ENCODE measurements at regions not wholly inside any gene's neighbourhood (a gene's known extent, or its start where the extent isn't known, plus 50 kb on each side); places are given as distances from the start of the nearest gene placed in this dataset.
"Not testable (repeated sequence)": the region's sequence is repeated elsewhere in the genome, so short reads cannot be mapped to it uniquely, and the experiment has no call there.

GRCh38 chr7:64433590-64433989, 119.8 kb downstream of the ZNF736 start:
- Histone ChIP-seq H3K4me1 (no peaks in the 10 kb centered on the region), H3K9me3 (peaks cover 3% of the 10 kb centered on the region; the same call in 1 of the 2 replicates), H3K4me3 (ENCODE audit: low read depth, low read length) (no peak overlapping the region), H3K27me3 (replicated peaks; ENCODE audit: control insufficient read depth, insufficient read depth, low read length) (no peaks in the 10 kb centered on the region), H3K36me3 (ENCODE audit: control insufficient read depth, insufficient read depth, low read length) (no peaks in the 10 kb centered on the region)
- peaks cover 5% of the 10 kb centered on the region for H3K36me3 Mint-ChIP-seq (ENCODE audit: insufficient read depth, unreplicated experiment)
- no peak overlapping the region for H3K27ac Mint-ChIP-seq (ENCODE audit: unreplicated experiment)
- H3K4me3 Mint-ChIP-seq (ENCODE audit: unreplicated experiment) = no peak overlapping the region
- ChIA-PET CTCF (no interaction called here), POLR2A (no interaction called here)
- no peak for TF ChIP-seq CTCF (IDR thresholded peaks at IDR 0.05; ENCODE audit: insufficient read depth in 1 of 2, low read depth in 1 of 2, low read length in 1 of 2, severe bottlenecking in 1 of 2, unreplicated experiment in 1 of 2)
- no TSS peak for BruUV-seq (replicated peaks)
- DNase-seq = no peak
- peaks cover 24% of the 10 kb centered on the region for H3K9me3 Mint-ChIP-seq (ENCODE audit: unreplicated experiment)
- no peaks in the 10 kb centered on the region for H3K4me1 Mint-ChIP-seq (ENCODE audit: low read depth, unreplicated experiment)
- intact Hi-C loops (cut with micrococcal nuclease; ENCODE audit: unreplicated experiment) = no loop called here
- no peaks in the 10 kb centered on the region for H3K27me3 Mint-ChIP-seq (ENCODE audit: insufficient read depth, unreplicated experiment)

- no peaks in the 10 kb centered on the region for H3K9me3 ChIP-seq
- DNase-seq = no peak
- peaks cover 24% of the 10 kb centered on the region for H3K9me3 Mint-ChIP-seq (ENCODE audit: unreplicated experiment)
- H3K27ac Mint-ChIP-seq (ENCODE audit: unreplicated experiment) = no peak overlapping the region
- no peaks in the 10 kb centered on the region for H3K36me3 ChIP-seq (ENCODE audit: control insufficient read depth, insufficient read depth, low read length)
- peaks cover 5% of the 10 kb centered on the region for H3K36me3 Mint-ChIP-seq (ENCODE audit: insufficient read depth, unreplicated experiment)
- intact Hi-C loops (cut with micrococcal nuclease; ENCODE audit: unreplicated experiment) = no loop called here
- CTCF ChIA-PET = no interaction called here
- no peak overlapping the region for H3K4me3 Mint-ChIP-seq (ENCODE audit: unreplicated experiment)
- no peak for TF ChIP-seq CTCF (IDR thresholded peaks at IDR 0.05; ENCODE audit: insufficient read depth in 1 of 2, low read depth in 1 of 2, low read length in 1 of 2, severe bottlenecking in 1 of 2, unreplicated experiment in 1 of 2)
- no peak overlapping the region for H3K4me3 ChIP-seq (ENCODE audit: low read depth, low read length)
- no peaks in the 10 kb centered on the region for H3K27me3 ChIP-seq (replicated peaks; ENCODE audit: control insufficient read depth, insufficient read depth, low read length)
- POLR2A ChIA-PET = no interaction called here
- H3K27me3 Mint-ChIP-seq (ENCODE audit: insufficient read depth, unreplicated experiment) = no peaks in the 10 kb centered on the region
- BruUV-seq (replicated peaks) = no TSS peak
- no peaks in the 10 kb centered on the region for H3K4me1 Mint-ChIP-seq (ENCODE audit: low read depth, unreplicated experiment)
- H3K4me1 ChIP-seq = no peaks in the 10 kb centered on the region
Measured at GRCh38 chr7:64431838-64432237, 118.1 kb downstream of the ZNF736 start.

- POLR2A ChIA-PET = no interaction called here
- Histone ChIP-seq H3K4me3 (ENCODE audit: low read depth, low read length) (no peak overlapping the region), H3K9me3 (peaks cover 6% of the 10 kb centered on the region), H3K4me1 (peaks cover 11% of the 10 kb centered on the region; the same call in 1 of the 2 replicates), H3K27me3 (replicated peaks; ENCODE audit: control insufficient read depth, insufficient read depth, low read length) (no peaks in the 10 kb centered on the region), H3K36me3 (ENCODE audit: control insufficient read depth, insufficient read depth, low read length) (no peaks in the 10 kb centered on the region)
- no peak overlapping the region for H3K4me3 Mint-ChIP-seq (ENCODE audit: unreplicated experiment)
- no peak for TF ChIP-seq CTCF (IDR thresholded peaks at IDR 0.05; ENCODE audit: insufficient read depth in 1 of 2, low read depth in 1 of 2, low read length in 1 of 2, severe bottlenecking in 1 of 2, unreplicated experiment in 1 of 2)
- CTCF ChIA-PET = no interaction called here
- DNase-seq = no peak
- no peak overlapping the region for H3K27ac Mint-ChIP-seq (ENCODE audit: unreplicated experiment)
- H3K9me3 Mint-ChIP-seq (ENCODE audit: unreplicated experiment) = peaks cover 19% of the 10 kb centered on the region
- peaks cover 5% of the 10 kb centered on the region for H3K36me3 Mint-ChIP-seq (ENCODE audit: insufficient read depth, unreplicated experiment)
- no TSS peak for BruUV-seq (replicated peaks)
- H3K4me1 Mint-ChIP-seq (ENCODE audit: low read depth, unreplicated experiment) = peaks cover 7% of the 10 kb centered on the region
- no peaks in the 10 kb centered on the region for H3K27me3 Mint-ChIP-seq (ENCODE audit: insufficient read depth, unreplicated experiment)
- intact Hi-C loops (cut with micrococcal nuclease; ENCODE audit: unreplicated experiment) = loop anchor here (5.0 kb wide), 1 partner anchor 133 kb away; the partner anchor contains the start of gene ZNF680
Measured at GRCh38 chr7:64429232-64429631, 115.5 kb downstream of the ZNF736 start.

GRCh38 chr7:64425436-64425835, 111.7 kb downstream of the ZNF736 start:
- not testable (repeated sequence) for H3K27ac Mint-ChIP-seq (ENCODE audit: unreplicated experiment); H3K4me1 Mint-ChIP-seq (ENCODE audit: low read depth, unreplicated experiment)
- peaks cover 10% of the 10 kb centered on the region for H3K9me3 Mint-ChIP-seq (ENCODE audit: unreplicated experiment)

More at GRCh38 chr7:64425436-64425835, 111.7 kb downstream of the ZNF736 start:
- intact Hi-C loops (cut with micrococcal nuclease; ENCODE audit: unreplicated experiment) = loop anchor here (5.0 kb wide), 1 partner anchor 137 kb away; the partner anchor contains the start of gene ZNF680
- POLR2A ChIA-PET; H3K4me3 Mint-ChIP-seq (ENCODE audit: unreplicated experiment); H3K4me3 ChIP-seq (ENCODE audit: low read depth, low read length); H3K36me3 Mint-ChIP-seq (ENCODE audit: insufficient read depth, unreplicated experiment); BruUV-seq (replicated peaks); H3K27me3 ChIP-seq (replicated peaks; ENCODE audit: control insufficient read depth, insufficient read depth, low read length); H3K36me3 ChIP-seq (ENCODE audit: control insufficient read depth, insufficient read depth, low read length); H3K9me3 ChIP-seq; CTCF ChIA-PET; H3K27me3 Mint-ChIP-seq (ENCODE audit: insufficient read depth, unreplicated experiment): not testable (repeated sequence)
- peaks cover 11% of the 10 kb centered on the region; the same call in 1 of the 2 replicates for H3K4me1 ChIP-seq
- DNase-seq = peak in 1 of 2 experiments; percentile 38
